B cell (primary cell): ENCODE measurements at regions not wholly inside any gene's neighbourhood (a gene's known extent, or its start where the extent isn't known, plus 50 kb on each side); places are given as distances from the start of the nearest gene placed in this dataset.

ENCODE experiments used
- EZH2 ChIP-seq: IDR thresholded peaks from 2 replicates; pipeline ENCODE4 v1.6.1; 2012; ENCODE audit warnings: borderline replicate concordance, low read depth, mild to moderate bottlenecking, moderate library complexity, low read length; ENCODE audit not compliant: insufficient read depth, poor library complexity, severe bottlenecking
- TF ChIP-seq, protein P1 (sequence below): fragments of 200-600 bp; IDR thresholded peaks from one replicate; pipeline ENCODE4 v1.8.0; 2022; ENCODE audit warnings: antibody characterized with exemption, mild to moderate bottlenecking

DNA sequence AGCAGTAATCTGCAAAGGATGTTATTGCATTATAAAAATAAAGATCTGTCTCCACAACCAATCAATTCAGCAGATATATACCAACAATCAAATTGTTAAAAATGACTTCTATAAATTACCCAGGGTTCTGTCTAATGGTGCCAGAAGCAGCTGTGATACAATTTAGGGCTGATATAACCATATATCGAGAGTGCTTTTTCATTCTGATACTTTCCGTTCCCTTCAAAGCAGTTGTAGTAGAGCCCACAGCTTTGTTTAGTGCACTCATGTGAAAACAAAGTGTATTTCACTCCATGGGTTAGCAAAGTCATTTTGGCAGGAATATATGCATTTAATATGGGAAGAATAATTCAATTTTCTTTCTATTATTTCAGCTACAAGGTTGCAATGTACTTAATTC, 83.1 kb upstream of the CHCHD3 start:
- no peak for TF ChIP-seq EZH2
- TF ChIP-seq, protein P1, sequence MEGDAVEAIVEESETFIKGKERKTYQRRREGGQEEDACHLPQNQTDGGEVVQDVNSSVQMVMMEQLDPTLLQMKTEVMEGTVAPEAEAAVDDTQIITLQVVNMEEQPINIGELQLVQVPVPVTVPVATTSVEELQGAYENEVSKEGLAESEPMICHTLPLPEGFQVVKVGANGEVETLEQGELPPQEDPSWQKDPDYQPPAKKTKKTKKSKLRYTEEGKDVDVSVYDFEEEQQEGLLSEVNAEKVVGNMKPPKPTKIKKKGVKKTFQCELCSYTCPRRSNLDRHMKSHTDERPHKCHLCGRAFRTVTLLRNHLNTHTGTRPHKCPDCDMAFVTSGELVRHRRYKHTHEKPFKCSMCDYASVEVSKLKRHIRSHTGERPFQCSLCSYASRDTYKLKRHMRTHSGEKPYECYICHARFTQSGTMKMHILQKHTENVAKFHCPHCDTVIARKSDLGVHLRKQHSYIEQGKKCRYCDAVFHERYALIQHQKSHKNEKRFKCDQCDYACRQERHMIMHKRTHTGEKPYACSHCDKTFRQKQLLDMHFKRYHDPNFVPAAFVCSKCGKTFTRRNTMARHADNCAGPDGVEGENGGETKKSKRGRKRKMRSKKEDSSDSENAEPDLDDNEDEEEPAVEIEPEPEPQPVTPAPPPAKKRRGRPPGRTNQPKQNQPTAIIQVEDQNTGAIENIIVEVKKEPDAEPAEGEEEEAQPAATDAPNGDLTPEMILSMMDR = no peak
